Hepatocyte (in vitro differentiated cells): ENCODE measurements at regions not wholly inside any gene's neighbourhood (a gene's known extent, or its start where the extent isn't known, plus 50 kb on each side); places are given as distances from the start of the nearest gene placed in this dataset.

Source experiments
- DNase-seq: peaks from one replicate; pipeline ENCODE4 v3.0.0-alpha.2; 2016; ENCODE audit warnings: low spot score
- H2AFZ ChIP-seq: fragments of 200-600 bp; sonication (generic); 2 replicates; pipeline ENCODE4 v1.6.0; 2016; ENCODE audit warnings: antibody characterized with exemption, mild to moderate bottlenecking
- H3K27ac ChIP-seq: fragments of 200-600 bp; sonication (generic); 2 replicates; pipeline ENCODE4 v1.5.1; 2016; ENCODE audit warnings: mild to moderate bottlenecking
- H3K27me3 ChIP-seq: fragments of 200-600 bp; sonication (generic); 2 replicates; pipeline ENCODE4 v1.6.1; 2016
- H3K36me3 ChIP-seq: fragments of 200-600 bp; sonication (generic); replicated peaks from 2 replicates; pipeline ENCODE4 v1.5.1; 2016; ENCODE audit warnings: low read depth; ENCODE audit not compliant: insufficient read depth
- H3K4me1 ChIP-seq: fragments of 200-600 bp; sonication (generic); 2 replicates; pipeline ENCODE4 v1.5.1; 2016; ENCODE audit warnings: mild to moderate bottlenecking, moderate library complexity; ENCODE audit not compliant: insufficient read depth
- H3K4me2 ChIP-seq: fragments of 200-600 bp; sonication (generic); 2 replicates; pipeline ENCODE4 v1.6.0; 2016
- H3K4me3 ChIP-seq: fragments of 200-600 bp; sonication (generic); 2 replicates; pipeline ENCODE4 v1.5.1; 2016; ENCODE audit warnings: mild to moderate bottlenecking
- H3K79me2 ChIP-seq: fragments of 200-600 bp; sonication (generic); 2 replicates; pipeline ENCODE4 v1.6.0; 2017; ENCODE audit warnings: mild to moderate bottlenecking
- H3K9me2 ChIP-seq: fragments of 200-600 bp; sonication (generic); replicated peaks from 2 replicates; pipeline ENCODE4 v1.6.0; 2017; ENCODE audit warnings: mild to moderate bottlenecking; ENCODE audit not compliant: insufficient read depth
- H3K9me3 ChIP-seq: fragments of 200-600 bp; sonication (generic); 2 replicates; pipeline ENCODE4 v1.5.1; 2016; ENCODE audit warnings: low read depth, mild to moderate bottlenecking
- H4K20me1 ChIP-seq: fragments of 200-600 bp; sonication (generic); 2 replicates; pipeline ENCODE4 v1.6.0; 2016; ENCODE audit warnings: mild to moderate bottlenecking; ENCODE audit not compliant: insufficient read depth, poor library complexity, severe bottlenecking
- EZH2 ChIP-seq: fragments of 200-600 bp; sonication (generic); IDR thresholded peaks from 2 replicates; pipeline ENCODE4 v1.6.1; 2016; ENCODE audit warnings: antibody characterized with exemption, mild to moderate bottlenecking, borderline replicate concordance
- EZH2phosphoT487 ChIP-seq: fragments of 200-600 bp; sonication (generic); IDR thresholded peaks from one replicate; pipeline ENCODE4 v1.6.1; 2018; ENCODE audit warnings: antibody characterized with exemption, mild to moderate bottlenecking, low read depth, moderate library complexity; ENCODE audit not compliant: unreplicated experiment, severe bottlenecking
- WGBS: methylation state at CpG from one replicate; pipeline ENCODE4 v1.1.6; 2016; ENCODE audit warnings: low lambda C conversion rate; ENCODE audit errors: missing lambda C conversion rate; 5-methylcytosine and 5-hydroxymethylcytosine counted together
- TF ChIP-seq, protein P1 (sequence below): fragments of 200-600 bp; sonication (generic); IDR thresholded peaks from 2 replicates; pipeline ENCODE4 v1.5.1; 2016; ENCODE audit warnings: antibody characterized with exemption, mild to moderate bottlenecking; ENCODE audit not compliant: poor library complexity

GRCh38 chr2:144701259-144701658 lies 181.3 kb upstream of the ZEB2 start:
- 89% methylated on average over 2 of the region's 2 CpGs for WGBS
- DNase-seq: no peak
- no peak overlapping the region for H3K27ac ChIP-seq

GRCh38 chr2:144698156-144698555 lies 178.2 kb upstream of the ZEB2 start:
- WGBS: 97% methylated on average over 3 of the region's 3 CpGs
- H3K4me1 ChIP-seq: no peaks in the 10 kb centered on the region
- no peak overlapping the region for H3K27ac ChIP-seq
- DNase-seq: no peak
- no peaks in the 10 kb centered on the region for H3K9me2 ChIP-seq
- H2AFZ ChIP-seq: no peak overlapping the region
- no peak overlapping the region for H3K4me2 ChIP-seq
- TF ChIP-seq EZH2: no peak
- no peak for TF ChIP-seq EZH2phosphoT487
- TF ChIP-seq, protein P1, sequence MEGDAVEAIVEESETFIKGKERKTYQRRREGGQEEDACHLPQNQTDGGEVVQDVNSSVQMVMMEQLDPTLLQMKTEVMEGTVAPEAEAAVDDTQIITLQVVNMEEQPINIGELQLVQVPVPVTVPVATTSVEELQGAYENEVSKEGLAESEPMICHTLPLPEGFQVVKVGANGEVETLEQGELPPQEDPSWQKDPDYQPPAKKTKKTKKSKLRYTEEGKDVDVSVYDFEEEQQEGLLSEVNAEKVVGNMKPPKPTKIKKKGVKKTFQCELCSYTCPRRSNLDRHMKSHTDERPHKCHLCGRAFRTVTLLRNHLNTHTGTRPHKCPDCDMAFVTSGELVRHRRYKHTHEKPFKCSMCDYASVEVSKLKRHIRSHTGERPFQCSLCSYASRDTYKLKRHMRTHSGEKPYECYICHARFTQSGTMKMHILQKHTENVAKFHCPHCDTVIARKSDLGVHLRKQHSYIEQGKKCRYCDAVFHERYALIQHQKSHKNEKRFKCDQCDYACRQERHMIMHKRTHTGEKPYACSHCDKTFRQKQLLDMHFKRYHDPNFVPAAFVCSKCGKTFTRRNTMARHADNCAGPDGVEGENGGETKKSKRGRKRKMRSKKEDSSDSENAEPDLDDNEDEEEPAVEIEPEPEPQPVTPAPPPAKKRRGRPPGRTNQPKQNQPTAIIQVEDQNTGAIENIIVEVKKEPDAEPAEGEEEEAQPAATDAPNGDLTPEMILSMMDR: no peak
- H3K27me3 ChIP-seq: no peaks in the 10 kb centered on the region
- H3K4me3 ChIP-seq: no peak overlapping the region
- no peaks in the 10 kb centered on the region for H3K79me2 ChIP-seq
- no peaks in the 10 kb centered on the region for H3K36me3 ChIP-seq
- H4K20me1 ChIP-seq: no peaks in the 10 kb centered on the region
- H3K9me3 ChIP-seq: no peaks in the 10 kb centered on the region

More at GRCh38 chr2:144701259-144701658, 181.3 kb upstream of the ZEB2 start:
- Histone ChIP-seq H3K9me2 (no peaks in the 10 kb centered on the region), H3K27me3 (no peaks in the 10 kb centered on the region), H3K4me2 (no peak overlapping the region), H3K4me1 (no peaks in the 10 kb centered on the region), H3K9me3 (no peaks in the 10 kb centered on the region), H3K36me3 (no peaks in the 10 kb centered on the region), H3K79me2 (no peaks in the 10 kb centered on the region), H2AFZ (no peak overlapping the region), H3K4me3 (no peak overlapping the region), H4K20me1 (no peaks in the 10 kb centered on the region)
- TF ChIP-seq, protein P1: no peak
- TF ChIP-seq EZH2 (no peak), EZH2phosphoT487 (no peak)

DNA sequence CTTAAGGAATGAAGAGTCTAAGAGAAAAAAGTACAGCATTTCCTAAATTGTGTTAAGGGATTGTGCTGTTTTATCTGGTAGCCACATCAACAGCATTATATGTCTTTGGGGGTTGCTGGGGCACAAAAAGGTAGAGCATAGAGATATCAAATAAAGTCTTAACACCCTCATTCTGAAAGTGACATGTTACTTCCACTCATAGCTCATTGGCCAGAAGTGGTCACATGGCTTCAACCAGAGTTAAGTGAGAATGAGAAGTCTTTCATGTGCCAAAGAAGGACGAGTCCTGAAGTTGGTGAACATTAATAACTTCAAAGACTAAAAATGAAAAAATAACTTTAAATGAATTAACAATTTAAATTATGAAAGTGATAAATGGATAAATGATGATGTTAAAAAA lies 175.7 kb upstream of the ZEB2 start:
- H2AFZ ChIP-seq: no peak overlapping the region
- no peak overlapping the region for H3K27ac ChIP-seq
- TF ChIP-seq EZH2 (no peak), EZH2phosphoT487 (no peak)
- TF ChIP-seq, protein P1: no peak
- no peaks in the 10 kb centered on the region for H3K4me1 ChIP-seq
- DNase-seq: no peak
- no peaks in the 10 kb centered on the region for H3K36me3 ChIP-seq
- 91% methylated on average over 1 of the region's 1 CpG for WGBS
- H3K79me2 ChIP-seq: no peaks in the 10 kb centered on the region
- no peaks in the 10 kb centered on the region for H4K20me1 ChIP-seq
- H3K4me2 ChIP-seq: no peak overlapping the region
- H3K27me3 ChIP-seq: no peaks in the 10 kb centered on the region
- no peak overlapping the region for H3K4me3 ChIP-seq
- H3K9me3 ChIP-seq: no peaks in the 10 kb centered on the region
- no peaks in the 10 kb centered on the region for H3K9me2 ChIP-seq

DNA sequence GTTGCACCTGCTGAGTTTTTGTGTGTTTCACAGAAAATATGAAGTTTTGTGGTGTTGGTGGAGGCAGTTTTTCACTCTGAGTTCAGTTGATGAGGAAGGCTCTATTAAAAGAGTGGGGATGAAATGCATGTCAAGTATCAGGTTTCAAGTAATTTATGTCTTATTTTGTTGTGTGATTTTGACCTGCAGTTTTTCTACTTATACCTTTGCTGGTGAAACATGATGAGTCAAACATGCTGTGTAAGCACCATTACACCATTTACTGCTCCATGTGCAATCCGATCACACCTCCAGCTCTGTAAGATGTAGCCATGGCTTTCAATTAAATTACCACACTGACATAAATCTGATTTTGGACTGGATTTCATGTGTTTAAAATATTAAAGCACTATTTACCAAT lies 174.5 kb upstream of the ZEB2 start:
- no peak overlapping the region for H3K27ac ChIP-seq
- 77% methylated on average over 1 of the region's 1 CpG for WGBS
- H3K9me3 ChIP-seq: no peaks in the 10 kb centered on the region
- H3K79me2 ChIP-seq: no peaks in the 10 kb centered on the region
- H3K9me2 ChIP-seq: no peaks in the 10 kb centered on the region
- no peaks in the 10 kb centered on the region for H3K36me3 ChIP-seq
- H3K4me2 ChIP-seq: no peak overlapping the region
- TF ChIP-seq, protein P1: no peak
- TF ChIP-seq EZH2: no peak
- TF ChIP-seq EZH2phosphoT487: no peak
- no peak for DNase-seq
- no peak overlapping the region for H3K4me3 ChIP-seq
- H4K20me1 ChIP-seq: no peaks in the 10 kb centered on the region
- no peaks in the 10 kb centered on the region for H3K27me3 ChIP-seq
- no peak overlapping the region for H2AFZ ChIP-seq
- H3K4me1 ChIP-seq: no peaks in the 10 kb centered on the region
